ENCODE measurements at regions not wholly inside any gene's neighbourhood (a gene's known extent, or its start where the extent isn't known, plus 50 kb on each side); places are given as distances from the start of the nearest gene placed in this dataset.

GRCh38 chr4:124420166-124420695, 292.3 kb downstream of the ANKRD50 start:
- WGBS, 2 donors = 80 to 91% methylated on average over 3 of the region's 3 CpGs
- H3K4me3 ChIP-seq (ENCODE audit: low read depth in 1 of 2, low read length in 2 of 2) = no peak overlapping the region

GRCh38 chr4:124423160-124423559, 289.4 kb downstream of the ANKRD50 start:
- no peaks in the 10 kb centered on the region for H3K27me3 ChIP-seq (ENCODE audit: control insufficient read depth in 1 of 2, insufficient read depth in 2 of 2, low read length in 2 of 2)
- WGBS, 2 donors = 54 to 63% methylated on average over 1 of the region's 1 CpG
- no peaks in the 10 kb centered on the region for H3K9me3 ChIP-seq (ENCODE audit: control insufficient read depth in 2 of 2, insufficient read depth in 1 of 2, low read depth in 1 of 2, low read length in 1 of 2)
- H3K4me1 ChIP-seq (ENCODE audit: control insufficient read depth in 2 of 2, insufficient read depth in 2 of 2, low read length in 1 of 2) = no peaks in the 10 kb centered on the region
- H3K27ac ChIP-seq (ENCODE audit: low read depth in 2 of 2, low read length in 1 of 2) = no peak overlapping the region
- H3K4me3 ChIP-seq (ENCODE audit: low read depth in 1 of 2, low read length in 2 of 2) = no peak overlapping the region
- no peaks in the 10 kb centered on the region for H3K36me3 ChIP-seq (ENCODE audit: control insufficient read depth in 2 of 2, insufficient read depth in 2 of 2, low read length in 1 of 2)

More at GRCh38 chr4:124420166-124420695, 292.3 kb downstream of the ANKRD50 start:
- no peaks in the 10 kb centered on the region for H3K36me3 ChIP-seq (ENCODE audit: control insufficient read depth in 2 of 2, insufficient read depth in 2 of 2, low read length in 1 of 2)
- H3K9me3 ChIP-seq (ENCODE audit: control insufficient read depth in 2 of 2, insufficient read depth in 1 of 2, low read depth in 1 of 2, low read length in 1 of 2) = no peaks in the 10 kb centered on the region
- no peak overlapping the region for H3K27ac ChIP-seq (ENCODE audit: low read depth in 2 of 2, low read length in 1 of 2)
- H3K4me1 ChIP-seq (ENCODE audit: control insufficient read depth in 2 of 2, insufficient read depth in 2 of 2, low read length in 1 of 2) = no peaks in the 10 kb centered on the region
- no peaks in the 10 kb centered on the region for H3K27me3 ChIP-seq (ENCODE audit: control insufficient read depth in 1 of 2, insufficient read depth in 2 of 2, low read length in 2 of 2)

GRCh38 chr4:124426279-124426678, 286.3 kb downstream of the ANKRD50 start:
- H3K4me3 ChIP-seq (ENCODE audit: low read depth in 1 of 2, low read length in 2 of 2) = no peak overlapping the region
- no peaks in the 10 kb centered on the region for H3K9me3 ChIP-seq (ENCODE audit: control insufficient read depth in 2 of 2, insufficient read depth in 1 of 2, low read depth in 1 of 2, low read length in 1 of 2)
- 0% methylated on average over 1 of the region's 1 CpG for WGBS, 2 donors
- no peaks in the 10 kb centered on the region for H3K36me3 ChIP-seq (ENCODE audit: control insufficient read depth in 2 of 2, insufficient read depth in 2 of 2, low read length in 1 of 2)
- no peak overlapping the region for H3K27ac ChIP-seq (ENCODE audit: low read depth in 2 of 2, low read length in 1 of 2)
- no peaks in the 10 kb centered on the region for H3K4me1 ChIP-seq (ENCODE audit: control insufficient read depth in 2 of 2, insufficient read depth in 2 of 2, low read length in 1 of 2)
- no peaks in the 10 kb centered on the region for H3K27me3 ChIP-seq (ENCODE audit: control insufficient read depth in 1 of 2, insufficient read depth in 2 of 2, low read length in 2 of 2)

- Histone ChIP-seq H3K9me3 (ENCODE audit: control insufficient read depth in 2 of 2, insufficient read depth in 1 of 2, low read depth in 1 of 2, low read length in 1 of 2) (no peaks in the 10 kb centered on the region), H3K27ac (ENCODE audit: low read depth in 2 of 2, low read length in 1 of 2) (no peak overlapping the region), H3K4me3 (ENCODE audit: low read depth in 1 of 2, low read length in 2 of 2) (no peak overlapping the region), H3K27me3 (ENCODE audit: control insufficient read depth in 1 of 2, insufficient read depth in 2 of 2, low read length in 2 of 2) (no peaks in the 10 kb centered on the region), H3K4me1 (ENCODE audit: control insufficient read depth in 2 of 2, insufficient read depth in 2 of 2, low read length in 1 of 2) (peaks cover 0 to 3% of the 10 kb centered on the region in 2 donors), H3K36me3 (ENCODE audit: control insufficient read depth in 2 of 2, insufficient read depth in 2 of 2, low read length in 1 of 2) (no peaks in the 10 kb centered on the region)
- 85 to 88% methylated on average over 1 of the region's 1 CpG for WGBS, 2 donors
These were observed 285.3 kb downstream of the ANKRD50 start for GRCh38 chr4:124427095-124427767.

GRCh38 chr4:124428648-124429047, 283.9 kb downstream of the ANKRD50 start:
- no peak overlapping the region for H3K4me3 ChIP-seq (ENCODE audit: low read depth in 1 of 2, low read length in 2 of 2)
- no peaks in the 10 kb centered on the region for H3K9me3 ChIP-seq (ENCODE audit: control insufficient read depth in 2 of 2, insufficient read depth in 1 of 2, low read depth in 1 of 2, low read length in 1 of 2)
- H3K36me3 ChIP-seq (ENCODE audit: control insufficient read depth in 2 of 2, insufficient read depth in 2 of 2, low read length in 1 of 2) = no peaks in the 10 kb centered on the region
- WGBS, 2 donors = 82 to 89% methylated on average over 2 of the region's 2 CpGs
- no peaks in the 10 kb centered on the region for H3K27me3 ChIP-seq (ENCODE audit: control insufficient read depth in 1 of 2, insufficient read depth in 2 of 2, low read length in 2 of 2)
- peaks cover 0 to 3% of the 10 kb centered on the region in 2 donors for H3K4me1 ChIP-seq (ENCODE audit: control insufficient read depth in 2 of 2, insufficient read depth in 2 of 2, low read length in 1 of 2)
- H3K27ac ChIP-seq (ENCODE audit: low read depth in 2 of 2, low read length in 1 of 2) = no peak overlapping the region

GRCh38 chr4:124429746-124430250, 282.7 kb downstream of the ANKRD50 start:
- no peaks in the 10 kb centered on the region for H3K36me3 ChIP-seq (ENCODE audit: control insufficient read depth in 2 of 2, insufficient read depth in 2 of 2, low read length in 1 of 2)
- peaks cover 0 to 3% of the 10 kb centered on the region in 2 donors for H3K4me1 ChIP-seq (ENCODE audit: control insufficient read depth in 2 of 2, insufficient read depth in 2 of 2, low read length in 1 of 2)
- no peak overlapping the region for H3K4me3 ChIP-seq (ENCODE audit: low read depth in 1 of 2, low read length in 2 of 2)
- H3K27me3 ChIP-seq (ENCODE audit: control insufficient read depth in 1 of 2, insufficient read depth in 2 of 2, low read length in 2 of 2) = no peaks in the 10 kb centered on the region
- no peaks in the 10 kb centered on the region for H3K9me3 ChIP-seq (ENCODE audit: control insufficient read depth in 2 of 2, insufficient read depth in 1 of 2, low read depth in 1 of 2, low read length in 1 of 2)
- no peak overlapping the region for H3K27ac ChIP-seq (ENCODE audit: low read depth in 2 of 2, low read length in 1 of 2)
- WGBS, 2 donors = 52 to 62% methylated on average over 2 of the region's 2 CpGs

- H3K4me1 ChIP-seq (ENCODE audit: control insufficient read depth in 2 of 2, insufficient read depth in 2 of 2, low read length in 1 of 2) = peaks cover 0 to 3% of the 10 kb centered on the region in 2 donors
- H3K9me3 ChIP-seq (ENCODE audit: control insufficient read depth in 2 of 2, insufficient read depth in 1 of 2, low read depth in 1 of 2, low read length in 1 of 2) = peaks cover 0 to 2% of the 10 kb centered on the region in 2 donors
- no peaks in the 10 kb centered on the region for H3K27me3 ChIP-seq (ENCODE audit: control insufficient read depth in 1 of 2, insufficient read depth in 2 of 2, low read length in 2 of 2)
- no peak overlapping the region for H3K27ac ChIP-seq (ENCODE audit: low read depth in 2 of 2, low read length in 1 of 2)
- H3K4me3 ChIP-seq (ENCODE audit: low read depth in 1 of 2, low read length in 2 of 2) = no peak overlapping the region
- no peaks in the 10 kb centered on the region for H3K36me3 ChIP-seq (ENCODE audit: control insufficient read depth in 2 of 2, insufficient read depth in 2 of 2, low read length in 1 of 2)
- 49 to 50% methylated on average over 2 of the region's 2 CpGs for WGBS, 2 donors
These were observed 280.8 kb downstream of the ANKRD50 start for GRCh38 chr4:124431653-124432192.

GRCh38 chr4:124432500-124432899, 280.0 kb downstream of the ANKRD50 start:
- H3K9me3 ChIP-seq (ENCODE audit: control insufficient read depth in 2 of 2, insufficient read depth in 1 of 2, low read depth in 1 of 2, low read length in 1 of 2) = peaks cover 0 to 2% of the 10 kb centered on the region in 2 donors
- 21 to 34% methylated on average over 4 of the region's 4 CpGs for WGBS, 2 donors
- no peaks in the 10 kb centered on the region for H3K36me3 ChIP-seq (ENCODE audit: control insufficient read depth in 2 of 2, insufficient read depth in 2 of 2, low read length in 1 of 2)

GRCh38 chr4:124433044-124433443, 279.5 kb downstream of the ANKRD50 start:
- H3K4me3 ChIP-seq (ENCODE audit: low read depth in 1 of 2, low read length in 2 of 2) = no peak overlapping the region
- peaks cover 0 to 2% of the 10 kb centered on the region in 2 donors for H3K9me3 ChIP-seq (ENCODE audit: control insufficient read depth in 2 of 2, insufficient read depth in 1 of 2, low read depth in 1 of 2, low read length in 1 of 2)
- H3K27me3 ChIP-seq (ENCODE audit: control insufficient read depth in 1 of 2, insufficient read depth in 2 of 2, low read length in 2 of 2) = no peaks in the 10 kb centered on the region
- 80 to 82% methylated on average over 3 of the region's 3 CpGs for WGBS, 2 donors
- H3K36me3 ChIP-seq (ENCODE audit: control insufficient read depth in 2 of 2, insufficient read depth in 2 of 2, low read length in 1 of 2) = no peaks in the 10 kb centered on the region
- H3K27ac ChIP-seq (ENCODE audit: low read depth in 2 of 2, low read length in 1 of 2) = no peak overlapping the region
- peaks cover 0 to 3% of the 10 kb centered on the region in 2 donors for H3K4me1 ChIP-seq (ENCODE audit: control insufficient read depth in 2 of 2, insufficient read depth in 2 of 2, low read length in 1 of 2)

More at GRCh38 chr4:124432500-124432899, 280.0 kb downstream of the ANKRD50 start:
- H3K27me3 ChIP-seq (ENCODE audit: control insufficient read depth in 1 of 2, insufficient read depth in 2 of 2, low read length in 2 of 2) = no peaks in the 10 kb centered on the region
- peaks cover 0 to 3% of the 10 kb centered on the region in 2 donors for H3K4me1 ChIP-seq (ENCODE audit: control insufficient read depth in 2 of 2, insufficient read depth in 2 of 2, low read length in 1 of 2)
- H3K27ac ChIP-seq (ENCODE audit: low read depth in 2 of 2, low read length in 1 of 2) = no peak overlapping the region
- no peak overlapping the region for H3K4me3 ChIP-seq (ENCODE audit: low read depth in 1 of 2, low read length in 2 of 2)
